K562 (cell line): ENCODE measurements at regions not wholly inside any gene's neighbourhood (a gene's known extent, or its start where the extent isn't known, plus 50 kb on each side); places are given as distances from the start of the nearest gene placed in this dataset.

Experiments
- ATAC-seq: fragments of 200-7000 bp; cut with Tn5 transposase; 3 replicates; pipeline ENCODE4 v1.9.1; 2020; ENCODE audit warnings: moderate library complexity
- BruUV-seq: library from RNA; stranded (reverse); fragments of 400-500 nt; replicated peaks from 2 replicates; lab custom pipeline; 2021; lab: Mats Ljungman, UMichigan
- CTCF ChIA-PET: fragments of 300-600 bp; formaldehyde crosslinking; extraction: SDS; loops from one replicate; lab custom pipeline; 2021; ENCODE audit warnings: low intra/inter-chr PET ratio; lab: Yijun Ruan, JAX
- POLR2A ChIA-PET: fragments of 300-600, 350-650 bp; sonication (Branson Sonifier 250); formaldehyde crosslinking; extraction: SDS; loops from one replicate; lab custom pipeline; 2021; ENCODE audit warnings: antibody characterized with exemption, inconsistent platforms; lab: Yijun Ruan, JAX
- DNase-seq, 4 experiments: peaks; one replicate each; pipeline versions ENCODE4 v3.0.0 to v3.0.0-alpha.2; 2011 to 2018; ENCODE audit warnings: low spot score in 3 of 4, mixed read lengths in 3 of 4; ENCODE audit errors: extremely low read depth in 1 of 4
- FAIRE-seq: peaks from 2 replicates; lab custom pipeline; 2011; peaks lifted over from hg19 to GRCh38; lab: Jason Lieb, UNC
- H2AFZ ChIP-seq: 2 replicates; pipeline ENCODE4 v1.6.0; 2011; ENCODE audit warnings: low read depth, low read length, control low read depth, inconsistent platforms
- H3K27ac ChIP-seq: fragments of 200-600 bp; 3 replicates; pipeline ENCODE4 v1.8.0; 2011; ENCODE audit warnings: low read depth, mild to moderate bottlenecking, control low read depth, inconsistent platforms, low read length, moderate library complexity, mixed read lengths; ENCODE audit errors: extremely low read depth
- H3K27me3 ChIP-seq, 2 experiments: fragments of 300-600 bp in 1 of 2; 2 replicates in 1 of 2; 3 replicates in 1 of 2; pipeline versions ENCODE4 v1.6.0 to v1.8.0; 2011; ENCODE audit warnings: inconsistent platforms in 2 of 2, low read length in 2 of 2, mild to moderate bottlenecking in 1 of 2, mixed read lengths in 1 of 2, moderate library complexity in 1 of 2; ENCODE audit not compliant: control insufficient read depth in 2 of 2, insufficient read depth in 2 of 2
- H3K36me3 ChIP-seq: fragments of 300-600 bp; 3 replicates; pipeline ENCODE4 v1.8.0; 2011; ENCODE audit warnings: mild to moderate bottlenecking, low read length, inconsistent platforms; ENCODE audit not compliant: control insufficient read depth, insufficient read depth
- H3K4me1 ChIP-seq, 2 experiments: fragments of 200-600 bp in 1 of 2; replicated peaks in 1 of 2; 2 replicates in 1 of 2; 3 replicates in 1 of 2; pipeline versions ENCODE4 v1.5.1 to v1.8.0; 2011; ENCODE audit warnings: inconsistent platforms in 2 of 2, low read length in 2 of 2, mild to moderate bottlenecking in 1 of 2, mixed read lengths in 1 of 2, moderate library complexity in 1 of 2; ENCODE audit not compliant: control insufficient read depth in 2 of 2, insufficient read depth in 2 of 2
- H3K4me2 ChIP-seq: 2 replicates; pipeline ENCODE4 v1.6.1; 2011; ENCODE audit warnings: low read length, control low read depth, inconsistent platforms, mixed read lengths; ENCODE audit not compliant: insufficient read depth
- H3K4me3 ChIP-seq: fragments of 200-600 bp; sonication (generic), shearing (Covaris generic); 2 replicates; pipeline ENCODE4 v1.5.1; 2016; ENCODE audit warnings: control low read depth, inconsistent platforms
- H3K79me2 ChIP-seq: fragments of 200-600 bp; 3 replicates; pipeline ENCODE4 v1.8.0; 2011; ENCODE audit warnings: low read length, inconsistent platforms; ENCODE audit not compliant: control insufficient read depth, insufficient read depth
- H3K9ac ChIP-seq, 2 experiments: 2 replicates each; pipeline versions ENCODE4 v1.6.0 to v1.6.1; 2011; ENCODE audit warnings: low read depth in 2 of 2, low read length in 2 of 2, control low read depth in 1 of 2, inconsistent platforms in 1 of 2, mild to moderate bottlenecking in 1 of 2, mixed read lengths in 1 of 2; ENCODE audit not compliant: insufficient read depth in 1 of 2
- H3K9me1 ChIP-seq: one replicate; pipeline ENCODE4 v1.6.0; 2011; ENCODE audit warnings: inconsistent platforms, mild to moderate bottlenecking, low read length, moderate library complexity; ENCODE audit not compliant: control insufficient read depth, insufficient read depth
- H3K9me3 ChIP-seq: replicated peaks from 2 replicates; pipeline ENCODE4 v1.5.1; 2011; ENCODE audit warnings: low read depth, low read length, inconsistent platforms; ENCODE audit not compliant: control insufficient read depth, insufficient read depth
- H4K20me1 ChIP-seq: replicated peaks from 2 replicates; pipeline ENCODE4 v1.6.1; 2011; ENCODE audit warnings: low read length, inconsistent platforms, mixed read lengths; ENCODE audit not compliant: control insufficient read depth, insufficient read depth
- BDP1 ChIP-seq: IDR thresholded peaks from 3 replicates; pipeline ENCODE4 v1.6.1; 2011; ENCODE audit not compliant: insufficient read length, insufficient read depth
- MNT ChIP-seq, 2 experiments: fragments of 450-650 bp; conservative IDR thresholded peaks; 2 replicates each; pipeline ENCODE4 v1.6.1; 2017; ENCODE audit warnings: mild to moderate bottlenecking in 2 of 2, moderate library complexity in 2 of 2
- POLR2AphosphoS5 ChIP-seq: IDR thresholded peaks from 2 replicates; pipeline ENCODE4 v1.6.1; 2011; ENCODE audit warnings: mild to moderate bottlenecking, low read depth, low read length, moderate library complexity; ENCODE audit not compliant: control insufficient read depth, insufficient read depth
- POLR3G ChIP-seq: IDR thresholded peaks from 2 replicates; pipeline ENCODE4 v1.6.1; 2011; ENCODE audit not compliant: insufficient read length, insufficient replicate concordance; ENCODE audit errors: extremely low read depth
- RNF2 ChIP-seq: sonication (generic); IDR thresholded peaks from 2 replicates; pipeline ENCODE4 v1.6.1; 2016
- ZNF639 ChIP-seq, 2 experiments: fragments of 200-800 bp in 1 of 2; sonication (Bioruptor generic) in 1 of 2; sonication (generic) in 1 of 2; formaldehyde crosslinking in 1 of 2; IDR thresholded peaks in 1 of 2; conservative IDR thresholded peaks in 1 of 2; 2 replicates each; pipeline versions ENCODE4 v1.5.0 to v1.6.1; 2016 to 2020; ENCODE audit warnings: missing compliant biosample characterization in 1 of 2, missing genetic modification characterization in 1 of 2, missing genetic modification reagents in 1 of 2
- WGBS: fragments of 100-300 bp; shearing (Covaris generic); methylation state at CpG from one replicate; pipeline ENCODE4 v1.1.6; 2016; ENCODE audit warnings: low coverage, mixed read lengths; ENCODE audit not compliant: insufficient coverage; ENCODE audit errors: missing lambda C conversion rate; 5-methylcytosine and 5-hydroxymethylcytosine counted together
- in situ Hi-C: fragments of 300-500 bp; cut with MboI; formaldehyde crosslinking; loops from 4 replicates; pipeline ENCODE4 v1.15.0; 2018; ENCODE audit warnings: inconsistent platforms, mixed read lengths
- intact Hi-C: fragments of 100-400 bp; cut with micrococcal nuclease; formaldehyde crosslinking; loops from 2 replicates; pipeline ENCODE4 v1.14.2; 2022

GRCh38 chr4:164464313-164464712 is 289.6 kb upstream of the SMIM31 start:
- in situ Hi-C loops = no loop called here
- H3K4me3 ChIP-seq = no peak overlapping the region
- no peaks in the 10 kb centered on the region for H3K9me1 ChIP-seq
- H3K27me3 ChIP-seq = no peaks in the 10 kb centered on the region
- intact Hi-C loops = no loop called here
- ChIA-PET POLR2A (no interaction called here), CTCF (no interaction called here)
- DNase-seq (no peak), FAIRE-seq (no peak), ATAC-seq (no peak)
- no peaks in the 10 kb centered on the region for H3K36me3 ChIP-seq
- H3K9ac ChIP-seq = no peak overlapping the region
- no peak overlapping the region for H3K4me2 ChIP-seq
- H3K27ac ChIP-seq = no peak overlapping the region
- H3K4me1 ChIP-seq = no peaks in the 10 kb centered on the region
- no peaks in the 10 kb centered on the region; the same call in 1 of the 2 replicates for H3K9me3 ChIP-seq
- H3K79me2 ChIP-seq = no peaks in the 10 kb centered on the region
- H4K20me1 ChIP-seq = no peaks in the 10 kb centered on the region
- WGBS = 8% methylated on average over 1 of the region's 1 CpG
- no peak overlapping the region for H2AFZ ChIP-seq
- BruUV-seq = no TSS peak
- TF ChIP-seq POLR2AphosphoS5 (no peak), ZNF639 (CRISPR knock-in tag; conservative IDR thresholded peaks at IDR 0.05 in 1 of 2, IDR thresholded peaks at IDR 0.05 in 1 of 2) (no peak), RNF2 (no peak), BDP1 (no peak), MNT (conservative IDR thresholded peaks at IDR 0.05) (no peak), POLR3G (no peak)
- TF ChIP-seq, all 486 proteins: peak for 0
